ENCODE measurements at regions not wholly inside any gene's neighbourhood (a gene's known extent, or its start where the extent isn't known, plus 50 kb on each side); places are given as distances from the start of the nearest gene placed in this dataset.

- TF ChIP-seq SP1 (IDR thresholded peaks at IDR 0.05) (no peak), TARDBP (IDR thresholded peaks at IDR 0.05) (no peak), PKNOX1 (IDR thresholded peaks at IDR 0.05) (no peak), SUZ12 (IDR thresholded peaks at IDR 0.05) (no peak), ELF4 (IDR thresholded peaks at IDR 0.05) (no peak), ARNT (IDR thresholded peaks at IDR 0.05) (no peak), FOXA1 (IDR thresholded peaks at IDR 0.05) (no peak), FOXM1 (IDR thresholded peaks at IDR 0.05; ENCODE audit: borderline replicate concordance) (no peak), BHLHE40 (IDR thresholded peaks at IDR 0.05; ENCODE audit: borderline replicate concordance) (no peak)
Measured at GRCh38 chr16:65515193-65515592, 393.3 kb upstream of the CDH11 start.

All from HEK293T (cell line).